GM12865 (cell line): ENCODE measurements at regions not wholly inside any gene's neighbourhood (a gene's known extent, or its start where the extent isn't known, plus 50 kb on each side); places are given as distances from the start of the nearest gene placed in this dataset.
"Not testable (repeated sequence)": the region's sequence is repeated elsewhere in the genome, so short reads cannot be mapped to it uniquely, and the experiment has no call there.

Experiments used
- DNase-seq: peaks from one replicate; pipeline ENCODE4 v3.0.0; 2010; ENCODE audit warnings: low read depth
- H3K4me3 ChIP-seq: 2 replicates; pipeline ENCODE4 v1.5.1; 2011; ENCODE audit warnings: mild to moderate bottlenecking, low read depth, low read length, control low read depth
- CTCF ChIP-seq: IDR thresholded peaks from 2 replicates; pipeline ENCODE4 v1.5.1; 2011; ENCODE audit warnings: low read length, control low read depth, low read depth, inconsistent platforms; ENCODE audit not compliant: insufficient read depth; ENCODE audit errors: missing control alignments

DNA sequence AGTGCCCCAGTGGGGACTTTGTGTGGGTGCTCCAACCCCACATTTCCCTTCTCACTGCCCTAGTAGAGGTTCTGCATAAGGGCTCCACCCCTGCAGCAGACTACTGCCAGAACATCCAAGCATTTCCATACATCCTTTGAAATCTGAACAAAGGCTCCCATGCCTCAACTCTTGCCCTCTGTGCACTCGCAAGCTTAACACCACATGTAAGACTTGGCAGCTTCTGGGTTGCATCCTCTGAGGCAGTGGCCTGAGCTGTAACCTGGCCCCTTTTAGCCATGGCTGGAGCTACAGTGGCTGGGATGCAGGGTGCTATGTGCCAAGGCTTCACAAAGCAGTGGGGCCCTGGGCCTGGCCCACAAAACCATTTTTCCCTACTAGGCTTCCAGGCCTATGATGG, 128.9 kb downstream of the TYW3 start:
- no peak overlapping the region for H3K4me3 ChIP-seq
- DNase-seq, result no peak
- TF ChIP-seq CTCF, result no peak

GRCh38 chr1:74869702-74870101, 136.8 kb downstream of the TYW3 start:
- TF ChIP-seq CTCF, result no peak
- H3K4me3 ChIP-seq, result no peak overlapping the region
- no peak for DNase-seq

DNA sequence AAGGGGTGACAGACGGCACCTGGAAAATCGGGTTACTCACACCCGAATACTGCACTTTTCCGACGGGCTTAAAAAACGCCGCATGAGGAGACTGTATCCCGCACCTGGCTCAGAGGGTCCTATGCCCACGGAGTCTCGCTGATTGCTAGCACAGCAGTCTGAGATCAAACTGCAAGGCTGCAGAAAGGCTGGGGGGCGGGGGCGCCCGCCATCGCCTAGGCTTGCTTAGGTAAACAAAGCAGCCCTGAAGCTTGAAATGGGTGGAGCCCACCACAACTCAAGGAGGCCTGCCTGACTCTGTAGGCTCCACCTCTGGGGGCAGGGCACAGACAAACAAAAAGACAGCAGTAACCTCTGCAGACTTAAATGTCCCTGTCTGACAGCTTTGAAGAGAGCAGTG, 144.4 kb downstream of the TYW3 start:
- DNase-seq, H3K4me3 ChIP-seq: not testable (repeated sequence)

DNA sequence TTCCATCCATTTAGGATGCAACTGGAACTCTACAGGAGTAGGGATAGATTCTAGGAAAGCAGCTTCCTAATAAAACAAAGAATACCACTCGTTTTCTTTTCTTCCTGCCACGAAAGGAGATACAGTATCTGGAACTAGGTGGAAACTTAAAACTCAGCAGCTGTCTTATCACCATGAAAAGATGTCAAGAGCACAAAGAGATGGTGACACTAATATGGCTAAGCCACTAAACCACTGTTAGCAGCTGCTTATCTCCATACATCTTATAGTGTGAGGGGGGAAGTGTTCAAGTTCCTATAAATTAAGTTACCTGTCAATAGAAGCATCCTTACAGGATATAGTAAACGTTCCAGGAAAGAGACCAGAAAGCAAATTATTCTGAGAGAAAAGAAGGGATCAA, 162.5 kb downstream of the TYW3 start:
- H3K4me3 ChIP-seq, result no peak overlapping the region
- no peak for DNase-seq
- TF ChIP-seq CTCF, result no peak

DNA sequence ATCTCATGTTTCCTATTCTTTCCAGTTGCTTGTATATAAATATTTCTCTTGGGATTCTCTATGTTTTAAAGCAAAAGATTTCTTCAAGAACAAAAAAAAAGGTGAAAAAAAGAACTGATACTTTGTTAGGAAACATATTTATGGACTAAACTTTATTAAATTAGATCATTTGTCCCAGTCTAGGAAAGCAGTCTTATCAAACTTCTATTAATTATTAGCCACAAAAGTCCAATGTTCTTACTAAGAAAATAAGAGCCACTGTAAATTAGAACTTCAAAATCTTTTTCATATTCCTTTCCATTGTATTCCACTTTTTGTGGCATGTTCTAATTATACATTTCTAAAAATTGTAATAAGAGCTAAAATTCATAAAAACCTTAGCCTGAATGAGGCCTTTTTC, 175.2 kb downstream of the TYW3 start:
- DNase-seq, result no peak
- TF ChIP-seq CTCF, result no peak
- H3K4me3 ChIP-seq, result no peak overlapping the region

- DNase-seq, result no peak
- no peak overlapping the region for H3K4me3 ChIP-seq
- no peak for TF ChIP-seq CTCF
Measured at GRCh38 chr1:74908797-74909196, 175.8 kb downstream of the TYW3 start.

GRCh38 chr1:74913978-74914377, 181.0 kb downstream of the TYW3 start:
- no peak for DNase-seq

More at GRCh38 chr1:74913978-74914377, 181.0 kb downstream of the TYW3 start:
- no peak overlapping the region for H3K4me3 ChIP-seq
- no peak for TF ChIP-seq CTCF
